ENCODE measurements at regions not wholly inside any gene's neighbourhood (a gene's known extent, or its start where the extent isn't known, plus 50 kb on each side); places are given as distances from the start of the nearest gene placed in this dataset.

GRCh38 chr2:64784168-64785061, 130.7 kb upstream of the SERTAD2 start:
- no peak for TF ChIP-seq CTCF (IDR thresholded peaks at IDR 0.05)
- no peak for TF ChIP-seq POLR2A (IDR thresholded peaks at IDR 0.05)
